GM23338 (cell line): ENCODE measurements at regions not wholly inside any gene's neighbourhood (a gene's known extent, or its start where the extent isn't known, plus 50 kb on each side); places are given as distances from the start of the nearest gene placed in this dataset.

Source experiments
- ATAC-seq: fragments of 200-7000 bp; cut with Tn5 transposase; 3 replicates; pipeline ENCODE4 v1.9.1; 2020
- DNase-seq: peaks from one replicate; pipeline ENCODE4 v3.0.0-alpha.2; 2015; ENCODE audit warnings: low spot score
- H2AFZ ChIP-seq: fragments of 200-600 bp; sonication (generic); 2 replicates; pipeline ENCODE4 v1.8.0; 2016; ENCODE audit warnings: antibody characterized with exemption, mild to moderate bottlenecking, moderate library complexity
- H3F3A ChIP-seq: fragments of 200-600 bp; sonication (generic); replicated peaks from 2 replicates; pipeline ENCODE4 v1.8.0; 2017; ENCODE audit warnings: antibody characterized with exemption, mixed run types, low read depth
- H3K27ac ChIP-seq: fragments of 200-600 bp; sonication (generic); 2 replicates; pipeline ENCODE4 v1.6.1; 2016; ENCODE audit warnings: low read depth
- H3K27me3 ChIP-seq: fragments of 200-600 bp; sonication (generic); 2 replicates; pipeline ENCODE4 v1.8.0; 2016; ENCODE audit warnings: mild to moderate bottlenecking, mixed run types, moderate library complexity; ENCODE audit not compliant: insufficient read depth
- H3K36me3 ChIP-seq: fragments of 200-600 bp; sonication (generic); 2 replicates; pipeline ENCODE4 v1.8.0; 2016; ENCODE audit warnings: mild to moderate bottlenecking; ENCODE audit not compliant: insufficient read depth
- H3K4me1 ChIP-seq: fragments of 200-600 bp; sonication (generic); 2 replicates; pipeline ENCODE4 v1.8.0; 2016; ENCODE audit warnings: mild to moderate bottlenecking, moderate library complexity; ENCODE audit not compliant: insufficient read depth
- H3K4me2 ChIP-seq: fragments of 200-600 bp; sonication (generic); 2 replicates; pipeline ENCODE4 v1.7.1; 2017; ENCODE audit warnings: mixed run types
- H3K4me3 ChIP-seq: fragments of 200-600 bp; sonication (generic); 2 replicates; pipeline ENCODE4 v1.6.1; 2016; ENCODE audit warnings: mixed run types
- H3K79me2 ChIP-seq: fragments of 200-600 bp; sonication (generic); replicated peaks from 2 replicates; pipeline ENCODE4 v1.8.0; 2017; ENCODE audit warnings: mild to moderate bottlenecking; ENCODE audit not compliant: insufficient read depth
- H3K9me2 ChIP-seq: fragments of 200-600 bp; sonication (generic); 2 replicates; pipeline ENCODE4 v1.8.0; 2017; ENCODE audit not compliant: insufficient read depth
- H4K20me1 ChIP-seq: fragments of 200-600 bp; sonication (generic); replicated peaks from 2 replicates; pipeline ENCODE4 v1.8.0; 2017; ENCODE audit warnings: mild to moderate bottlenecking; ENCODE audit not compliant: insufficient read depth
- H3K27ac Mint-ChIP-seq: 2 replicates; pipeline ENCODE4 v1.8.0; 2020; ENCODE audit warnings: inconsistent platforms, mild to moderate bottlenecking, moderate library complexity, mixed read lengths
- H3K27me3 Mint-ChIP-seq: 3 replicates; pipeline ENCODE4 v1.8.0; 2022; ENCODE audit warnings: low read depth, mild to moderate bottlenecking, moderate library complexity, mixed read lengths, inconsistent platforms; ENCODE audit not compliant: insufficient read depth, poor library complexity
- H3K36me3 Mint-ChIP-seq: 3 replicates; pipeline ENCODE4 v1.8.0; 2021; ENCODE audit warnings: low read depth, mild to moderate bottlenecking, inconsistent platforms, moderate library complexity, mixed read lengths
- H3K4me1 Mint-ChIP-seq: 3 replicates; pipeline ENCODE4 v1.8.0; 2020; ENCODE audit warnings: mild to moderate bottlenecking, inconsistent platforms, mixed read lengths
- H3K4me3 Mint-ChIP-seq: 3 replicates; pipeline ENCODE4 v1.8.0; 2021; ENCODE audit warnings: moderate library complexity, mild to moderate bottlenecking, inconsistent platforms, mixed read lengths
- H3K9me3 Mint-ChIP-seq: 3 replicates; pipeline ENCODE4 v1.8.0; 2020; ENCODE audit warnings: moderate library complexity, mild to moderate bottlenecking, inconsistent platforms, mixed read lengths
- CREB1 ChIP-seq: fragments of 250-450 bp; sonication (Bioruptor Pico); IDR thresholded peaks from 2 replicates; pipeline ENCODE4 v1.5.0; 2020; ENCODE audit warnings: low read depth, mild to moderate bottlenecking, moderate library complexity
- CTCF ChIP-seq, 2 experiments: fragments of 200-600 bp in 1 of 2; sonication (generic) in 1 of 2; conservative IDR thresholded peaks; 2 replicates each; pipeline versions ENCODE4 v1.5.1 to v1.6.1; 2016 to 2017; ENCODE audit warnings: antibody characterized with exemption in 2 of 2, low read depth in 2 of 2, mild to moderate bottlenecking in 2 of 2, moderate library complexity in 1 of 2
- EZH2 ChIP-seq: fragments of 200-600 bp; sonication (generic); IDR thresholded peaks from one replicate; pipeline ENCODE4 v1.8.0; 2017; ENCODE audit warnings: antibody characterized with exemption, mild to moderate bottlenecking, low read depth; ENCODE audit not compliant: unreplicated experiment
- EZH2phosphoT487 ChIP-seq: fragments of 200-600 bp; sonication (generic); IDR thresholded peaks from one replicate; pipeline ENCODE4 v1.8.1; 2018; ENCODE audit warnings: antibody characterized with exemption; ENCODE audit not compliant: unreplicated experiment
- NANOG ChIP-seq: IDR thresholded peaks from 2 replicates; pipeline ENCODE4 v1.6.1; 2016; ENCODE audit warnings: antibody characterized with exemption, borderline replicate concordance
- POLR2AphosphoS5 ChIP-seq: IDR thresholded peaks from 2 replicates; pipeline ENCODE4 v1.6.1; 2016; ENCODE audit warnings: antibody characterized with exemption, low read depth
- STAT1 ChIP-seq: IDR thresholded peaks from one replicate; pipeline ENCODE4 v1.6.1; 2016; ENCODE audit warnings: antibody characterized with exemption; ENCODE audit not compliant: unreplicated experiment
- ZNF114 ChIP-seq: fragments of 250-450 bp; sonication (Bioruptor Pico); IDR thresholded peaks from 2 replicates; pipeline ENCODE4 v1.5.0; 2020; ENCODE audit warnings: mild to moderate bottlenecking, moderate library complexity
- TF ChIP-seq, protein P1 (sequence below): IDR thresholded peaks from 2 replicates; pipeline ENCODE4 v1.6.1; 2016; ENCODE audit warnings: antibody characterized with exemption
- TF ChIP-seq, protein P2 (sequence below): IDR thresholded peaks from one replicate; pipeline ENCODE4 v1.6.1; 2018; ENCODE audit warnings: antibody characterized with exemption; ENCODE audit not compliant: unreplicated experiment

DNA sequence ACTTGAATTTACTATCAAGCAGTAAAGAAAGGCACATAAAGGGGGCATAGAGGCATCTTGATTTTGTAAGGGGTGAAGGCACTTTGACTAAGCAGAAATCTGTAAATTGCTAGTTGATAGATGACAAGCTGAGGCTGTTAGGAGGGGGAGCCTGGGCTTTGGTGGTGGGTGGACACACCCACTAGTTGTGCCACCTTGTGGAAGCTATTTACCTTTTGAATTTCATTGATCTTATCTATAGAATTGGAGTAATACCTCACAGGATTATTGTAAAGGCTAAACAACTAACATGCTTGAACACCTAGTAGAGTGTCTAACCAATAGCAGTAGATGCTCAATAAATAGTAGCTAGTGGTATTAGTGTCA, 142.8 kb upstream of the KCNIP4 start:
- Mint-ChIP-seq H3K27ac (no peak overlapping the region), H3K36me3 (peaks cover 2% of the 10 kb centered on the region; the same call in 2 of the 3 replicates), H3K9me3 (peaks cover 9% of the 10 kb centered on the region), H3K4me1 (peaks cover 9% of the 10 kb centered on the region; the same call in 2 of the 3 replicates), H3K4me3 (no peak overlapping the region), H3K27me3 (no peaks in the 10 kb centered on the region)
- H4K20me1 ChIP-seq = no peaks in the 10 kb centered on the region
- H2AFZ ChIP-seq = no peak overlapping the region
- H3K36me3 ChIP-seq = no peaks in the 10 kb centered on the region
- H3K4me3 ChIP-seq = no peak overlapping the region
- no peaks in the 10 kb centered on the region for H3K79me2 ChIP-seq
- H3K27ac ChIP-seq = no peak overlapping the region
- peak; percentile 66 for DNase-seq
- H3K27me3 ChIP-seq = no peaks in the 10 kb centered on the region
- TF ChIP-seq CREB1 (CRISPR knock-in tag) (no peak), EZH2 (no peak), CTCF (conservative IDR thresholded peaks at IDR 0.05; ENCODE audit: low read depth in 2 of 2) (peak; percentile 57 to 60)
- TF ChIP-seq, protein P1, sequence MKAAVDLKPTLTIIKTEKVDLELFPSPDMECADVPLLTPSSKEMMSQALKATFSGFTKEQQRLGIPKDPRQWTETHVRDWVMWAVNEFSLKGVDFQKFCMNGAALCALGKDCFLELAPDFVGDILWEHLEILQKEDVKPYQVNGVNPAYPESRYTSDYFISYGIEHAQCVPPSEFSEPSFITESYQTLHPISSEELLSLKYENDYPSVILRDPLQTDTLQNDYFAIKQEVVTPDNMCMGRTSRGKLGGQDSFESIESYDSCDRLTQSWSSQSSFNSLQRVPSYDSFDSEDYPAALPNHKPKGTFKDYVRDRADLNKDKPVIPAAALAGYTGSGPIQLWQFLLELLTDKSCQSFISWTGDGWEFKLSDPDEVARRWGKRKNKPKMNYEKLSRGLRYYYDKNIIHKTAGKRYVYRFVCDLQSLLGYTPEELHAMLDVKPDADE = no peak
- H3K4me2 ChIP-seq = no peak overlapping the region
- H3F3A ChIP-seq = no peaks in the 10 kb centered on the region
- ATAC-seq = peak; percentile 75
- H3K9me2 ChIP-seq = no peaks in the 10 kb centered on the region
- H3K4me1 ChIP-seq = no peaks in the 10 kb centered on the region

DNA sequence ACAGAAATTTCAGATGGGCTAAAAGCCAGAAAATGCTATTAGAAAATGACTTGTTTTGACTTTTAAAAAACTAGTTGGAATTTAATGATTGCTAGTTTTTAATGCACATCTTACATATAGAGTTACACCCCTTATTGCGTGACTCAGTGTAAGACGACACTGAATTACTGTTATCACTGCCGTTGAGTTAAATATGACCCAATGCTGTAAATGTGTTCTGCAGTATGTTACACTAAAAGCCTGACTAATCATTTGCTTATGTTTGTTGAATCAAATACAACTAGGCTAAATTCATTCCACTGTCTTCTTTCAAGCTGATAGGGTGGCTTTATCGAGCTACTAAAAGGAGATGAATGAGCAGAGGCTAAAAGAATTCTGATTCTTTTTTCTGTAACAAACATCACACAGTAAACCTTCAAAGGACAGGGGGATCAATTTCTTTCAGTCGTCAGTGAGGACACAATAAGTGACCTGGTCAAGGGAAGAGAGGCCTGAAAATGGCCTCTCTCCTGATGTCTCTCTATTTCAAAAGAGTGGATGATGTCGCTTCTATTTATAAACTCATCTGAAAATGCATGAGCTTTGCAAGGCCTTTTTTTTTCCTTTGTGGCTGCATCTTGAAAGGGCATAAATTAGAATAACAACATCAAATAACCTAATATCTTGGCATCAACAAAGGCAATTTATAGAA, 142.2 kb upstream of the KCNIP4 start:
- no peak overlapping the region for H3K27ac ChIP-seq
- ATAC-seq (no peak), DNase-seq (peak; percentile 13)
- no peaks in the 10 kb centered on the region for H3K36me3 ChIP-seq
- H3K27ac Mint-ChIP-seq = no peak overlapping the region
- peaks cover 14% of the 10 kb centered on the region for H3K9me3 Mint-ChIP-seq
- no peak overlapping the region for H2AFZ ChIP-seq
- no peak overlapping the region for H3K4me3 Mint-ChIP-seq
- no peaks in the 10 kb centered on the region for H3K27me3 Mint-ChIP-seq
- H3K79me2 ChIP-seq = no peaks in the 10 kb centered on the region
- no peaks in the 10 kb centered on the region for H3F3A ChIP-seq
- H3K9me2 ChIP-seq = no peaks in the 10 kb centered on the region
- no peaks in the 10 kb centered on the region for H3K4me1 ChIP-seq
- H3K4me1 Mint-ChIP-seq = peaks cover 9% of the 10 kb centered on the region; the same call in 2 of the 3 replicates
- H3K36me3 Mint-ChIP-seq = peaks cover 6% of the 10 kb centered on the region; the same call in 2 of the 3 replicates
- no peaks in the 10 kb centered on the region for H3K27me3 ChIP-seq
- H3K4me2 ChIP-seq = no peak overlapping the region
- no peaks in the 10 kb centered on the region for H4K20me1 ChIP-seq
- H3K4me3 ChIP-seq = no peak overlapping the region
- no peak for TF ChIP-seq ZNF114 (CRISPR knock-in tag)
- TF ChIP-seq NANOG = no peak
- TF ChIP-seq CREB1 (CRISPR knock-in tag) = no peak
- TF ChIP-seq, protein P1 = no peak
- TF ChIP-seq, protein P2, sequence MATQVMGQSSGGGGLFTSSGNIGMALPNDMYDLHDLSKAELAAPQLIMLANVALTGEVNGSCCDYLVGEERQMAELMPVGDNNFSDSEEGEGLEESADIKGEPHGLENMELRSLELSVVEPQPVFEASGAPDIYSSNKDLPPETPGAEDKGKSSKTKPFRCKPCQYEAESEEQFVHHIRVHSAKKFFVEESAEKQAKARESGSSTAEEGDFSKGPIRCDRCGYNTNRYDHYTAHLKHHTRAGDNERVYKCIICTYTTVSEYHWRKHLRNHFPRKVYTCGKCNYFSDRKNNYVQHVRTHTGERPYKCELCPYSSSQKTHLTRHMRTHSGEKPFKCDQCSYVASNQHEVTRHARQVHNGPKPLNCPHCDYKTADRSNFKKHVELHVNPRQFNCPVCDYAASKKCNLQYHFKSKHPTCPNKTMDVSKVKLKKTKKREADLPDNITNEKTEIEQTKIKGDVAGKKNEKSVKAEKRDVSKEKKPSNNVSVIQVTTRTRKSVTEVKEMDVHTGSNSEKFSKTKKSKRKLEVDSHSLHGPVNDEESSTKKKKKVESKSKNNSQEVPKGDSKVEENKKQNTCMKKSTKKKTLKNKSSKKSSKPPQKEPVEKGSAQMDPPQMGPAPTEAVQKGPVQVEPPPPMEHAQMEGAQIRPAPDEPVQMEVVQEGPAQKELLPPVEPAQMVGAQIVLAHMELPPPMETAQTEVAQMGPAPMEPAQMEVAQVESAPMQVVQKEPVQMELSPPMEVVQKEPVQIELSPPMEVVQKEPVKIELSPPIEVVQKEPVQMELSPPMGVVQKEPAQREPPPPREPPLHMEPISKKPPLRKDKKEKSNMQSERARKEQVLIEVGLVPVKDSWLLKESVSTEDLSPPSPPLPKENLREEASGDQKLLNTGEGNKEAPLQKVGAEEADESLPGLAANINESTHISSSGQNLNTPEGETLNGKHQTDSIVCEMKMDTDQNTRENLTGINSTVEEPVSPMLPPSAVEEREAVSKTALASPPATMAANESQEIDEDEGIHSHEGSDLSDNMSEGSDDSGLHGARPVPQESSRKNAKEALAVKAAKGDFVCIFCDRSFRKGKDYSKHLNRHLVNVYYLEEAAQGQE = no peak
- TF ChIP-seq EZH2phosphoT487 = no peak
- no peak for TF ChIP-seq CTCF (conservative IDR thresholded peaks at IDR 0.05; ENCODE audit: low read depth in 2 of 2)
- TF ChIP-seq POLR2AphosphoS5 = no peak
- TF ChIP-seq STAT1 = no peak
